HepG2 (cell line): ENCODE measurements at regions not wholly inside any gene's neighbourhood (a gene's known extent, or its start where the extent isn't known, plus 50 kb on each side); places are given as distances from the start of the nearest gene placed in this dataset.

Experiments
- IRX3 ChIP-seq: sonication (generic); formaldehyde crosslinking; IDR thresholded peaks from 2 replicates; pipeline ENCODE4 v1.8.1; 2023; ENCODE audit warnings: mild to moderate bottlenecking, low read depth, missing genetic modification reagents, borderline replicate concordance
- SRF ChIP-seq: IDR thresholded peaks from 2 replicates; pipeline ENCODE4 v1.6.1; 2011; ENCODE audit warnings: mild to moderate bottlenecking, low read depth, low read length, moderate library complexity
- TCF7L2 ChIP-seq: IDR thresholded peaks from 2 replicates; pipeline ENCODE4 v1.6.1; 2011; ENCODE audit warnings: mild to moderate bottlenecking, low read depth, low read length, moderate library complexity
- TMF1 ChIP-seq: sonication (generic); formaldehyde crosslinking; IDR thresholded peaks from 2 replicates; pipeline ENCODE4 v1.8.1; 2022; ENCODE audit warnings: low read depth, missing genetic modification reagents
- TP53 ChIP-seq: sonication (generic); formaldehyde crosslinking; conservative IDR thresholded peaks from 2 replicates; pipeline ENCODE4 v1.4.0; 2020; ENCODE audit warnings: missing genetic modification reagents
- ZC3H4 ChIP-seq: sonication (generic); formaldehyde crosslinking; IDR thresholded peaks from 2 replicates; pipeline ENCODE4 v1.4.0; 2020; ENCODE audit warnings: missing genetic modification reagents, borderline replicate concordance
- ZNF143 ChIP-seq: sonication (generic); formaldehyde crosslinking; IDR thresholded peaks from 2 replicates; pipeline ENCODE4 v1.4.0; 2020; ENCODE audit warnings: missing genetic modification reagents
- ZNF557 ChIP-seq: sonication (generic); formaldehyde crosslinking; IDR thresholded peaks from 2 replicates; pipeline ENCODE4 v1.4.0; 2020; ENCODE audit warnings: missing genetic modification reagents
- ZNF83 ChIP-seq: sonication (generic); formaldehyde crosslinking; IDR thresholded peaks from 2 replicates; pipeline ENCODE4 v1.4.0; 2020; ENCODE audit warnings: missing genetic modification reagents, mild to moderate bottlenecking, borderline replicate concordance
- TF ChIP-seq, protein P1 (sequence below): sonication (generic); formaldehyde crosslinking; IDR thresholded peaks from 2 replicates; pipeline ENCODE4 v1.4.0; 2020; ENCODE audit warnings: missing genetic modification reagents, mild to moderate bottlenecking, borderline replicate concordance
- TF ChIP-seq, protein P2 (sequence below): sonication (generic); formaldehyde crosslinking; IDR thresholded peaks from 2 replicates; pipeline ENCODE4 v1.4.0; 2020; ENCODE audit warnings: mild to moderate bottlenecking, missing genetic modification reagents
- TF ChIP-seq, protein P3 (sequence below): sonication (generic); formaldehyde crosslinking; IDR thresholded peaks from 2 replicates; pipeline ENCODE4 v1.4.0; 2020; ENCODE audit warnings: missing genetic modification reagents

DNA sequence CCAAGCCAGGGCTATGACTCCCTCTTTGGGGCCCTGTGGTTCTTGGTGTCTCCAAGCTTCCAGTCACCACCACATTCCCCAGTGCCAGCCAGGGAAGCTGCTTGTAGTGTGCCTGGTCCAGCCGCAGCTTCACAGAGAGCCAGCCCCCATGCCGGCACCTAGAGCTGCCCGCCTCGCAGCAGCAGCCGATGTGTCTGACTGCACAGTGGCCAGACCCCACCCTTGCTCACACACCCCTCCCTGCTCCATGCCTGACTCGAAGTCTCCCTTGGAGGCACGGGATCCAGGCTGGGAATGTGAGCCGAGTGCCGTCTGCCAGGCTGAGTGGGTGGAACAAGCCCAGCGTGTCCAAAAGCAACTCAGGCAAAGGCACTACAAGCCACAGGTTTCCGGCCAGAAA, 123.3 kb upstream of the SFSWAP start (continued):
- TF ChIP-seq TP53 (CRISPR knock-in tag) (no peak), TCF7L2 (no peak), ZNF143 (CRISPR knock-in tag) (no peak), TMF1 (CRISPR knock-in tag) (no peak), ZNF83 (CRISPR knock-in tag) (no peak), SRF (no peak), IRX3 (no peak), ZC3H4 (no peak), ZNF557 (CRISPR knock-in tag) (no peak)
- TF ChIP-seq, protein P1, sequence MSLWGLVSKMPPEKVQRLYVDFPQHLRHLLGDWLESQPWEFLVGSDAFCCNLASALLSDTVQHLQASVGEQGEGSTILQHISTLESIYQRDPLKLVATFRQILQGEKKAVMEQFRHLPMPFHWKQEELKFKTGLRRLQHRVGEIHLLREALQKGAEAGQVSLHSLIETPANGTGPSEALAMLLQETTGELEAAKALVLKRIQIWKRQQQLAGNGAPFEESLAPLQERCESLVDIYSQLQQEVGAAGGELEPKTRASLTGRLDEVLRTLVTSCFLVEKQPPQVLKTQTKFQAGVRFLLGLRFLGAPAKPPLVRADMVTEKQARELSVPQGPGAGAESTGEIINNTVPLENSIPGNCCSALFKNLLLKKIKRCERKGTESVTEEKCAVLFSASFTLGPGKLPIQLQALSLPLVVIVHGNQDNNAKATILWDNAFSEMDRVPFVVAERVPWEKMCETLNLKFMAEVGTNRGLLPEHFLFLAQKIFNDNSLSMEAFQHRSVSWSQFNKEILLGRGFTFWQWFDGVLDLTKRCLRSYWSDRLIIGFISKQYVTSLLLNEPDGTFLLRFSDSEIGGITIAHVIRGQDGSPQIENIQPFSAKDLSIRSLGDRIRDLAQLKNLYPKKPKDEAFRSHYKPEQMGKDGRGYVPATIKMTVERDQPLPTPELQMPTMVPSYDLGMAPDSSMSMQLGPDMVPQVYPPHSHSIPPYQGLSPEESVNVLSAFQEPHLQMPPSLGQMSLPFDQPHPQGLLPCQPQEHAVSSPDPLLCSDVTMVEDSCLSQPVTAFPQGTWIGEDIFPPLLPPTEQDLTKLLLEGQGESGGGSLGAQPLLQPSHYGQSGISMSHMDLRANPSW (CRISPR knock-in tag): no peak
- TF ChIP-seq, protein P2, sequence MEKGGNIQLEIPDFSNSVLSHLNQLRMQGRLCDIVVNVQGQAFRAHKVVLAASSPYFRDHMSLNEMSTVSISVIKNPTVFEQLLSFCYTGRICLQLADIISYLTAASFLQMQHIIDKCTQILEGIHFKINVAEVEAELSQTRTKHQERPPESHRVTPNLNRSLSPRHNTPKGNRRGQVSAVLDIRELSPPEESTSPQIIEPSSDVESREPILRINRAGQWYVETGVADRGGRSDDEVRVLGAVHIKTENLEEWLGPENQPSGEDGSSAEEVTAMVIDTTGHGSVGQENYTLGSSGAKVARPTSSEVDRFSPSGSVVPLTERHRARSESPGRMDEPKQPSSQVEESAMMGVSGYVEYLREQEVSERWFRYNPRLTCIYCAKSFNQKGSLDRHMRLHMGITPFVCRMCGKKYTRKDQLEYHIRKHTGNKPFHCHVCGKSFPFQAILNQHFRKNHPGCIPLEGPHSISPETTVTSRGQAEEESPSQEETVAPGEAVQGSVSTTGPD (CRISPR knock-in tag): no peak
- TF ChIP-seq, protein P3, sequence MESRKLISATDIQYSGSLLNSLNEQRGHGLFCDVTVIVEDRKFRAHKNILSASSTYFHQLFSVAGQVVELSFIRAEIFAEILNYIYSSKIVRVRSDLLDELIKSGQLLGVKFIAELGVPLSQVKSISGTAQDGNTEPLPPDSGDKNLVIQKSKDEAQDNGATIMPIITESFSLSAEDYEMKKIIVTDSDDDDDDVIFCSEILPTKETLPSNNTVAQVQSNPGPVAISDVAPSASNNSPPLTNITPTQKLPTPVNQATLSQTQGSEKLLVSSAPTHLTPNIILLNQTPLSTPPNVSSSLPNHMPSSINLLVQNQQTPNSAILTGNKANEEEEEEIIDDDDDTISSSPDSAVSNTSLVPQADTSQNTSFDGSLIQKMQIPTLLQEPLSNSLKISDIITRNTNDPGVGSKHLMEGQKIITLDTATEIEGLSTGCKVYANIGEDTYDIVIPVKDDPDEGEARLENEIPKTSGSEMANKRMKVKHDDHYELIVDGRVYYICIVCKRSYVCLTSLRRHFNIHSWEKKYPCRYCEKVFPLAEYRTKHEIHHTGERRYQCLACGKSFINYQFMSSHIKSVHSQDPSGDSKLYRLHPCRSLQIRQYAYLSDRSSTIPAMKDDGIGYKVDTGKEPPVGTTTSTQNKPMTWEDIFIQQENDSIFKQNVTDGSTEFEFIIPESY (CRISPR knock-in tag): no peak
